H1 (cell line): ENCODE measurements at regions not wholly inside any gene's neighbourhood (a gene's known extent, or its start where the extent isn't known, plus 50 kb on each side); places are given as distances from the start of the nearest gene placed in this dataset.

ENCODE experiments used
- CTCF ChIA-PET: fragments of 300-600 bp; sonication (Branson Sonifier 250); formaldehyde crosslinking; loops from one replicate; lab custom pipeline; 2021; ENCODE audit not compliant: partially characterized antibody; lab: Charles Lee
- POLR2A ChIA-PET: fragments of 300-600 bp; sonication (Branson Sonifier 250); formaldehyde crosslinking; loops from one replicate; lab custom pipeline; 2021; ENCODE audit warnings: inconsistent platforms; ENCODE audit not compliant: partially characterized antibody; lab: Charles Lee
- DNase-seq, 2 experiments: peaks; one replicate each; pipeline versions ENCODE4 v3.0.0 to v3.0.0-alpha.2; 2010 to 2022; ENCODE audit warnings: low spot score in 2 of 2, low read depth in 1 of 2, mixed read lengths in 1 of 2
- FAIRE-seq: peaks from 2 replicates; lab custom pipeline; 2011; peaks lifted over from hg19 to GRCh38; lab: Jason Lieb, UNC
- H2AFZ ChIP-seq: 2 replicates; pipeline ENCODE4 v1.8.1; 2012; ENCODE audit warnings: low read length, inconsistent platforms
- H2AK5ac ChIP-seq: 2 replicates; pipeline ENCODE4 v1.6.1; 2013; ENCODE audit warnings: low read depth, low read length
- H2BK120ac ChIP-seq: replicated peaks from 2 replicates; pipeline ENCODE3; 2013; ENCODE audit warnings: low read depth, low read length, inconsistent platforms
- H2BK12ac ChIP-seq: 2 replicates; pipeline ENCODE4 v1.6.1; 2013; ENCODE audit warnings: low read depth, low read length
- H2BK15ac ChIP-seq: 2 replicates; pipeline ENCODE4 v1.6.1; 2013; ENCODE audit warnings: low read length
- H2BK20ac ChIP-seq: 2 replicates; pipeline ENCODE4 v1.6.1; 2013; ENCODE audit warnings: low read length
- H2BK5ac ChIP-seq: 2 replicates; pipeline ENCODE4 v1.6.1; 2013; ENCODE audit warnings: low read depth, low read length
- H3K14ac ChIP-seq: 2 replicates; pipeline ENCODE4 v1.6.1; 2013; ENCODE audit warnings: inconsistent platforms; ENCODE audit not compliant: insufficient read length
- H3K18ac ChIP-seq: 2 replicates; pipeline ENCODE4 v1.6.1; 2013; ENCODE audit warnings: low read length; ENCODE audit errors: extremely low read depth
- H3K23ac ChIP-seq: 2 replicates; pipeline ENCODE4 v1.6.1; 2013; ENCODE audit warnings: inconsistent platforms; ENCODE audit not compliant: insufficient read length
- H3K23me2 ChIP-seq: 2 replicates; pipeline ENCODE4 v1.6.1; 2013; ENCODE audit warnings: low read depth, low read length
- H3K27ac ChIP-seq: 2 replicates; pipeline ENCODE4 v1.6.1; 2011; ENCODE audit warnings: low read depth, low read length, inconsistent platforms
- H3K27me3 ChIP-seq, 4 experiments: replicated peaks in 1 of 4; 1 replicate in 1 of 4; 2 replicates in 3 of 4; pipeline versions ENCODE4 v1.6.1 to v1.8.1; 2011 to 2013; ENCODE audit warnings: low read length in 3 of 4, mild to moderate bottlenecking in 3 of 4, inconsistent platforms in 2 of 4, mixed read lengths in 2 of 4, moderate library complexity in 1 of 4; ENCODE audit not compliant: control insufficient read depth in 3 of 4, insufficient read depth in 3 of 4; ENCODE audit errors: extremely low read depth in 1 of 4
- H3K36me3 ChIP-seq, 4 experiments: 2 replicates each; pipeline versions ENCODE4 v1.6.1 to v1.8.1; 2011 to 2013; ENCODE audit warnings: mild to moderate bottlenecking in 4 of 4, low read length in 3 of 4, moderate library complexity in 2 of 4, control low read depth in 1 of 4, inconsistent platforms in 1 of 4; ENCODE audit not compliant: insufficient read depth in 4 of 4, control insufficient read depth in 2 of 4
- H3K4ac ChIP-seq: replicated peaks from 2 replicates; pipeline ENCODE3; 2013; ENCODE audit warnings: low read length, low read depth, mixed read lengths, inconsistent platforms; ENCODE audit not compliant: insufficient read length
- H3K4me1 ChIP-seq, 4 experiments: replicated peaks in 1 of 4; 1 replicate in 1 of 4; 2 replicates in 3 of 4; pipeline versions ENCODE4 v1.6.1 to v1.8.1; 2011 to 2013; ENCODE audit warnings: low read length in 3 of 4, inconsistent platforms in 2 of 4, mixed read lengths in 1 of 4; ENCODE audit not compliant: insufficient read depth in 4 of 4, control insufficient read depth in 3 of 4
- H3K4me2 ChIP-seq, 2 experiments: 2 replicates each; pipeline versions ENCODE4 v1.6.1 to v1.8.1; 2011 to 2013; ENCODE audit warnings: low read depth in 2 of 2, low read length in 2 of 2, control low read depth in 1 of 2, inconsistent platforms in 1 of 2, mild to moderate bottlenecking in 1 of 2; ENCODE audit not compliant: insufficient read depth in 1 of 2
- H3K4me3 ChIP-seq, 4 experiments: fragments of 200-600, 300-600 bp in 1 of 4; sonication (generic), shearing (Covaris generic), sonication (Bioruptor Twin) in 1 of 4; 2 replicates each; pipeline versions ENCODE4 v1.5.1 to v1.8.1; 2011 to 2016; ENCODE audit warnings: low read length in 4 of 4, low read depth in 3 of 4, control low read depth in 2 of 4, inconsistent platforms in 2 of 4, mild to moderate bottlenecking in 2 of 4, mixed read lengths in 1 of 4, moderate library complexity in 1 of 4; ENCODE audit not compliant: insufficient read depth in 2 of 4; ENCODE audit errors: extremely low read depth in 1 of 4
- H3K56ac ChIP-seq: replicated peaks from 2 replicates; pipeline ENCODE3; 2013; ENCODE audit warnings: low read depth, mild to moderate bottlenecking, mixed read lengths, low read length, inconsistent platforms; ENCODE audit not compliant: insufficient read length
- H3K79me1 ChIP-seq: 2 replicates; pipeline ENCODE4 v1.6.1; 2013; ENCODE audit warnings: low read depth, low read length, control low read depth
- H3K79me2 ChIP-seq, 2 experiments: 2 replicates each; pipeline versions ENCODE4 v1.6.1 to v1.8.1; 2012 to 2013; ENCODE audit warnings: low read length in 2 of 2, mild to moderate bottlenecking in 2 of 2, inconsistent platforms in 1 of 2; ENCODE audit not compliant: insufficient read depth in 2 of 2, control insufficient read depth in 1 of 2
- H3K9ac ChIP-seq, 4 experiments: replicated peaks in 1 of 4; 1 replicate in 1 of 4; 2 replicates in 3 of 4; pipeline versions ENCODE4 v1.6.1 to v1.8.1; 2011 to 2013; ENCODE audit warnings: low read depth in 3 of 4, low read length in 3 of 4, control low read depth in 2 of 4, mild to moderate bottlenecking in 2 of 4, moderate library complexity in 2 of 4, inconsistent platforms in 1 of 4; ENCODE audit errors: extremely low read depth in 1 of 4
- H3K9me3 ChIP-seq, 2 experiments: 2 replicates each; pipeline versions ENCODE4 v1.6.1 to v1.8.1; 2012 to 2013; ENCODE audit warnings: mild to moderate bottlenecking in 2 of 2, moderate library complexity in 2 of 2, control low read depth in 1 of 2, inconsistent platforms in 1 of 2, low read depth in 1 of 2, low read length in 1 of 2, mixed read lengths in 1 of 2; ENCODE audit not compliant: insufficient read depth in 2 of 2
- H4K20me1 ChIP-seq, 2 experiments: replicated peaks in 1 of 2; 2 replicates each; pipeline versions ENCODE3 to v1.8.1; 2011 to 2013; ENCODE audit warnings: inconsistent platforms in 2 of 2, low read length in 2 of 2, mild to moderate bottlenecking in 1 of 2; ENCODE audit not compliant: insufficient read depth in 2 of 2, control insufficient read depth in 1 of 2
- H4K5ac ChIP-seq: 2 replicates; pipeline ENCODE4 v1.6.1; 2013; ENCODE audit warnings: low read length, low read depth, mixed read lengths, inconsistent platforms; ENCODE audit not compliant: insufficient read length
- H4K8ac ChIP-seq: 2 replicates; pipeline ENCODE4 v1.8.0; 2013; ENCODE audit warnings: mild to moderate bottlenecking, moderate library complexity, low read length, inconsistent platforms; ENCODE audit not compliant: insufficient read depth; ENCODE audit errors: extremely low read depth
- H4K91ac ChIP-seq: replicated peaks from 2 replicates; pipeline ENCODE3; 2013; ENCODE audit warnings: low read length, mixed read lengths, inconsistent platforms; ENCODE audit not compliant: insufficient read length
- ATF3 ChIP-seq: IDR thresholded peaks from 2 replicates; pipeline ENCODE4 v1.6.1; 2011; ENCODE audit warnings: low read depth, mild to moderate bottlenecking, low read length; ENCODE audit not compliant: insufficient read depth
- NANOG ChIP-seq: IDR thresholded peaks from 2 replicates; pipeline ENCODE4 v1.6.1; 2011; ENCODE audit warnings: low read length, low read depth, mild to moderate bottlenecking, inconsistent platforms; ENCODE audit not compliant: insufficient read depth, poor library complexity, severe bottlenecking
- POLR2AphosphoS5 ChIP-seq: IDR thresholded peaks from 2 replicates; pipeline ENCODE4 v1.6.1; 2011; ENCODE audit warnings: low read depth, low read length
- TAF1 ChIP-seq: IDR thresholded peaks from 2 replicates; pipeline ENCODE4 v1.6.1; 2011; ENCODE audit warnings: mild to moderate bottlenecking, low read depth, low read length
- WGBS, 2 experiments: shearing (Covaris generic) in 1 of 2; methylation state at CpG; one replicate each; pipeline versions ENCODE4 v1.1.6 to v1.1.7; 2013 to 2015; ENCODE audit warnings: low lambda C conversion rate in 2 of 2, mixed read lengths in 2 of 2, inconsistent platforms in 1 of 2, low coverage in 1 of 2, missing lambda C conversion rate in 1 of 2; ENCODE audit not compliant: insufficient replicate concordance in 2 of 2, insufficient coverage in 1 of 2, insufficient read length in 1 of 2; ENCODE audit errors: extremely low coverage in 1 of 2, missing lambda C conversion rate in 1 of 2; 5-methylcytosine and 5-hydroxymethylcytosine counted together

- Histone ChIP-seq H3K79me2 (no peaks in the 10 kb centered on the region), H2BK15ac (no peak overlapping the region)
- no peak for TF ChIP-seq ATF3
- TF ChIP-seq POLR2AphosphoS5, result no peak
- no peak for TF ChIP-seq TAF1
- no peak for TF ChIP-seq NANOG
Measured at GRCh38 chr1:209153411-209153810, 430.1 kb upstream of the CAMK1G start.

More at GRCh38 chr1:209153411-209153810, 430.1 kb upstream of the CAMK1G start:
- Histone ChIP-seq H4K91ac (no peak overlapping the region), H3K4me1 (peaks cover 4 to 18% (median 11%) of the 10 kb centered on the region in 4 experiments; a peak in 6 of 7 replicates), H3K14ac (no peak overlapping the region), H4K8ac (no peak overlapping the region), H2BK5ac (no peak overlapping the region), H3K9me3 (no peaks in the 10 kb centered on the region), H3K79me1 (no peaks in the 10 kb centered on the region), H3K4me3 (no peak overlapping the region), H3K56ac (no peak overlapping the region), H3K27me3 (no peaks in the 10 kb centered on the region), H2BK120ac (no peak overlapping the region), H2BK12ac (no peak overlapping the region), H4K5ac (no peak overlapping the region), H2AK5ac (no peak overlapping the region), H3K23ac (no peak overlapping the region), H3K23me2 (no peaks in the 10 kb centered on the region), H3K9ac (no peak overlapping the region), H4K20me1 (no peaks in the 10 kb centered on the region), H2BK20ac (no peak overlapping the region), H3K4me2 (no peak overlapping the region), H3K27ac (no peak overlapping the region), H3K18ac (no peak overlapping the region), H3K36me3 (no peaks in the 10 kb centered on the region), H2AFZ (no peak overlapping the region), H3K4ac (no peak overlapping the region)
- CTCF ChIA-PET, result interaction anchor here (1.1 to 2.0 kb wide), 4 partner anchors 37 to 95 kb away, joined by 4 to 7 read pairs (median 4); no protein-coding TSS in a partner anchor
- DNase-seq (no peak), FAIRE-seq (no peak)
- WGBS, 2 experiments, result 81% methylated on average over 1 of the region's 1 CpG; no CpG with 5 or more reads in 1 of the 2 experiments
- POLR2A ChIA-PET, result interaction anchor here (0.9 kb wide), 1 partner anchor 9 kb away, joined by 3 read pairs; no protein-coding TSS in a partner anchor
